Astrocyte (in vitro differentiated cells and primary cell): ENCODE measurements at regions not wholly inside any gene's neighbourhood (a gene's known extent, or its start where the extent isn't known, plus 50 kb on each side); places are given as distances from the start of the nearest gene placed in this dataset.

Experiments used
- DNase-seq: peaks from one replicate; pipeline ENCODE4 v3.0.0-alpha.2; 2010; ENCODE audit warnings: low read depth
- FAIRE-seq: peaks from 2 replicates; lab custom pipeline; 2011; peaks lifted over from hg19 to GRCh38; lab: Jason Lieb, UNC
- H2AFZ ChIP-seq: 2 replicates; pipeline ENCODE4 v1.6.0; 2012; ENCODE audit warnings: low read depth, low read length, inconsistent platforms
- H3K27ac ChIP-seq: 2 replicates; pipeline ENCODE4 v1.5.1; 2011; ENCODE audit warnings: low read depth, low read length, inconsistent platforms
- H3K27me3 ChIP-seq: 2 replicates; pipeline ENCODE4 v1.6.0; 2011; ENCODE audit warnings: low read length, inconsistent platforms; ENCODE audit not compliant: insufficient read depth
- H3K36me3 ChIP-seq: 2 replicates; pipeline ENCODE4 v1.5.1; 2011; ENCODE audit warnings: low read length, inconsistent platforms; ENCODE audit not compliant: insufficient read depth
- H3K4me1 ChIP-seq: 2 replicates; pipeline ENCODE4 v1.5.1; 2011; ENCODE audit warnings: low read length, inconsistent platforms; ENCODE audit not compliant: insufficient read depth
- H3K4me2 ChIP-seq: 2 replicates; pipeline ENCODE4 v1.6.0; 2012; ENCODE audit warnings: low read length, inconsistent platforms
- H3K4me3 ChIP-seq: 2 replicates; pipeline ENCODE4 v1.5.1; 2011; ENCODE audit warnings: low read depth, mild to moderate bottlenecking, low read length, inconsistent platforms; ENCODE audit not compliant: insufficient read depth
- H3K79me2 ChIP-seq: 2 replicates; pipeline ENCODE4 v1.6.0; 2012; ENCODE audit warnings: mild to moderate bottlenecking, low read length, inconsistent platforms; ENCODE audit not compliant: insufficient read depth
- H3K9ac ChIP-seq: 2 replicates; pipeline ENCODE4 v1.6.0; 2012; ENCODE audit warnings: mild to moderate bottlenecking, low read length, inconsistent platforms
- H3K9me3 ChIP-seq: 2 replicates; pipeline ENCODE4 v1.5.1; 2012; ENCODE audit warnings: low read depth, mild to moderate bottlenecking, low read length, inconsistent platforms; ENCODE audit not compliant: insufficient read depth
- H4K20me1 ChIP-seq: 2 replicates; pipeline ENCODE4 v1.6.0; 2012; ENCODE audit warnings: low read length, inconsistent platforms; ENCODE audit not compliant: insufficient read depth
- H3K27ac Mint-ChIP-seq: one replicate; pipeline ENCODE4 v1.8.0; 2021; ENCODE audit warnings: mild to moderate bottlenecking, mixed read lengths; ENCODE audit not compliant: unreplicated experiment
- H3K27me3 Mint-ChIP-seq: one replicate; pipeline ENCODE4 v1.8.0; 2021; ENCODE audit warnings: low read depth, mixed read lengths; ENCODE audit not compliant: unreplicated experiment
- H3K36me3 Mint-ChIP-seq: one replicate; pipeline ENCODE4 v1.8.0; 2021; ENCODE audit warnings: low read depth, mixed read lengths; ENCODE audit not compliant: unreplicated experiment
- H3K4me1 Mint-ChIP-seq: one replicate; pipeline ENCODE4 v1.8.0; 2021; ENCODE audit warnings: low read depth, mixed read lengths; ENCODE audit not compliant: unreplicated experiment
- H3K4me3 Mint-ChIP-seq: one replicate; pipeline ENCODE4 v1.8.0; 2021; ENCODE audit warnings: mild to moderate bottlenecking, moderate library complexity, mixed read lengths; ENCODE audit not compliant: unreplicated experiment
- H3K9me3 Mint-ChIP-seq: one replicate; pipeline ENCODE4 v1.8.0; 2021; ENCODE audit warnings: mild to moderate bottlenecking, mixed read lengths; ENCODE audit not compliant: unreplicated experiment
- EZH2 ChIP-seq: IDR thresholded peaks from 2 replicates; pipeline ENCODE4 v1.6.1; 2012; ENCODE audit warnings: mild to moderate bottlenecking, low read length, inconsistent platforms; ENCODE audit not compliant: insufficient read depth
- TF ChIP-seq, protein P1 (sequence below): IDR thresholded peaks from 2 replicates; pipeline ENCODE4 v1.5.1; 2011; ENCODE audit warnings: low read depth, mild to moderate bottlenecking, inconsistent platforms, low read length, moderate library complexity; ENCODE audit not compliant: insufficient read depth

DNA sequence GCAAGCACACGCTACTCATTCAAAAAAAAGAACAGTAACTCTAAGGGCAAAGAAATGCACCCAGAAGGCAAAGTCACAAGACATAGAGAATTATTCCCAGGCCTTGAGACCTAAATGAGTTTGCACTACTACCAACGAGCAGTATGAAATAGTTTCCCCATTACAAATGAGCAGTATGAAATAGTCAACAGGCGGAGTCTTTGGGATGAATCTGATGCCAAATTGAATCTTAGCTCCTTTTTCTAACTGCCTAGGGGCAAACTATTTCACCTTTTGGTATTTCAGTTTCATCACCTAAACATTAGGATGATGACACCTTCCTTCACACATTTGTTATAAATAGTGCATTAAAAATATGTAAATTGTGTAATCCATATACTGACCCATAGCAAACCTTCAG, 213.0 kb upstream of the FAT4 start:
- Histone ChIP-seq H3K79me2 (no peaks in the 10 kb centered on the region), H2AFZ (peak overlapping the region; percentile 2), H3K4me3 (no peak overlapping the region), H3K9me3 (no peaks in the 10 kb centered on the region), H3K4me1 (no peaks in the 10 kb centered on the region), H3K4me2 (no peak overlapping the region), H3K27ac (no peak overlapping the region), H3K9ac (no peak overlapping the region), H3K27me3 (no peaks in the 10 kb centered on the region), H3K36me3 (no peaks in the 10 kb centered on the region), H4K20me1 (no peaks in the 10 kb centered on the region)
- H3K4me3 Mint-ChIP-seq = no peak overlapping the region
- no peak overlapping the region for H3K27ac Mint-ChIP-seq
- no peaks in the 10 kb centered on the region for H3K9me3 Mint-ChIP-seq
- TF ChIP-seq, protein P1, sequence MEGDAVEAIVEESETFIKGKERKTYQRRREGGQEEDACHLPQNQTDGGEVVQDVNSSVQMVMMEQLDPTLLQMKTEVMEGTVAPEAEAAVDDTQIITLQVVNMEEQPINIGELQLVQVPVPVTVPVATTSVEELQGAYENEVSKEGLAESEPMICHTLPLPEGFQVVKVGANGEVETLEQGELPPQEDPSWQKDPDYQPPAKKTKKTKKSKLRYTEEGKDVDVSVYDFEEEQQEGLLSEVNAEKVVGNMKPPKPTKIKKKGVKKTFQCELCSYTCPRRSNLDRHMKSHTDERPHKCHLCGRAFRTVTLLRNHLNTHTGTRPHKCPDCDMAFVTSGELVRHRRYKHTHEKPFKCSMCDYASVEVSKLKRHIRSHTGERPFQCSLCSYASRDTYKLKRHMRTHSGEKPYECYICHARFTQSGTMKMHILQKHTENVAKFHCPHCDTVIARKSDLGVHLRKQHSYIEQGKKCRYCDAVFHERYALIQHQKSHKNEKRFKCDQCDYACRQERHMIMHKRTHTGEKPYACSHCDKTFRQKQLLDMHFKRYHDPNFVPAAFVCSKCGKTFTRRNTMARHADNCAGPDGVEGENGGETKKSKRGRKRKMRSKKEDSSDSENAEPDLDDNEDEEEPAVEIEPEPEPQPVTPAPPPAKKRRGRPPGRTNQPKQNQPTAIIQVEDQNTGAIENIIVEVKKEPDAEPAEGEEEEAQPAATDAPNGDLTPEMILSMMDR = no peak
- TF ChIP-seq EZH2 = no peak
- H3K27me3 Mint-ChIP-seq = no peaks in the 10 kb centered on the region
- FAIRE-seq (no peak), DNase-seq (no peak)
- H3K4me1 Mint-ChIP-seq = peaks cover 13% of the 10 kb centered on the region
- H3K36me3 Mint-ChIP-seq = no peaks in the 10 kb centered on the region

DNA sequence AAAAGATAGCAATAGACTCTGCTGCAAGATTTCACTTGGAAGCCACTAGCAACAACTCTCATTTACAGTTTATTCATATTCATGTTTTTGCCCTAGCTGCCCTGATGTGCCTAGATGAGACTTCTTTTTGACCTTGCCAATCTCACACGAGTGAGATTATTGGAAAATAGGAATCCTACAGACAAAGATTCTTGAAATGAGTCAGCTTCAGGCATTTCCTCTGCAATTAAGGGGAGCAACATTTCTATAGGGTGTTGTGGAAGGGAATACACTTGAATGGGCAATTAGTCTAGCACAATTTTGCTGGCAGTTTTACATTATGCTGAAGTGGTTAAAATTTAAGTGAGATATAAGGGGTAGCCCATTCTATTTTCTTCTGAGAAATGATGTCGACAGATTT, 217.0 kb upstream of the FAT4 start:
- H3K4me3 ChIP-seq = no peak overlapping the region
- Mint-ChIP-seq H3K4me1 (peaks cover 11% of the 10 kb centered on the region), H3K4me3 (no peak overlapping the region), H3K9me3 (no peaks in the 10 kb centered on the region), H3K36me3 (no peaks in the 10 kb centered on the region), H3K27me3 (no peaks in the 10 kb centered on the region), H3K27ac (no peak overlapping the region)
- no peaks in the 10 kb centered on the region for H3K27me3 ChIP-seq
- DNase-seq = no peak
- H2AFZ ChIP-seq = no peak overlapping the region
- H3K9ac ChIP-seq = no peak overlapping the region
- no peaks in the 10 kb centered on the region for H3K79me2 ChIP-seq
- H3K27ac ChIP-seq = no peak overlapping the region
- no peaks in the 10 kb centered on the region for H3K36me3 ChIP-seq
- FAIRE-seq = no peak
- TF ChIP-seq EZH2 = no peak
- TF ChIP-seq, protein P1 = no peak
- H4K20me1 ChIP-seq = no peaks in the 10 kb centered on the region
- H3K9me3 ChIP-seq = no peaks in the 10 kb centered on the region
- H3K4me1 ChIP-seq = no peaks in the 10 kb centered on the region
- no peak overlapping the region for H3K4me2 ChIP-seq

DNA sequence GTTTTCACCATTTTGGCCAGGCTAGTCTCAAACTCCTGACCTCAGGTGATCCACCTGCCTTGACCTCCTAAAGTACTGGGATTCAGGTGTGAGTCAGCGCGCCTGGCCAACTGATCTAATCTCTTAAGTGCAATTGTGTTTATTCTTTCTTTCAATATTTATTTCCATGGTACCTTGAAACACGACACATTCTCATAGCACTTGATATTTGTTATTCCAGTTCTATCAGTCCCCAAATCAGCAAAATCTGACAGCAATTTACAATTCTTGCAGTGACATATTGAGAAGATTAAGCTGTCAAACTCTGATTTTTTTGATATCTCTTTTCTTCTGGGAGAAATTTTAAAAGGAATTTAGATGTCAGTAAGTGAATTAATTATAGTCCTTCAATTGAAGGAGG, 218.1 kb upstream of the FAT4 start:
- TF ChIP-seq, protein P1 = no peak
- no peak for TF ChIP-seq EZH2
- Mint-ChIP-seq H3K9me3 (no peaks in the 10 kb centered on the region), H3K4me1 (peaks cover 11% of the 10 kb centered on the region), H3K4me3 (no peak overlapping the region), H3K27me3 (no peaks in the 10 kb centered on the region), H3K27ac (no peak overlapping the region), H3K36me3 (no peaks in the 10 kb centered on the region)
- Histone ChIP-seq H3K4me3 (no peak overlapping the region), H2AFZ (no peak overlapping the region), H3K27ac (no peak overlapping the region), H3K4me2 (no peak overlapping the region), H3K79me2 (no peaks in the 10 kb centered on the region), H3K27me3 (no peaks in the 10 kb centered on the region), H3K9ac (no peak overlapping the region), H4K20me1 (no peaks in the 10 kb centered on the region), H3K9me3 (no peaks in the 10 kb centered on the region), H3K4me1 (no peaks in the 10 kb centered on the region), H3K36me3 (no peaks in the 10 kb centered on the region)
- no peak for DNase-seq
- FAIRE-seq = no peak
